ENCODE measurements at regions not wholly inside any gene's neighbourhood (a gene's known extent, or its start where the extent isn't known, plus 50 kb on each side); places are given as distances from the start of the nearest gene placed in this dataset.

- TF ChIP-seq GATA2 (IDR thresholded peaks at IDR 0.05; ENCODE audit: low read depth, low read length) (no peak), GATA3 (IDR thresholded peaks at IDR 0.05; ENCODE audit: low read depth, low read length) (no peak)
Observed at GRCh38 chr9:12640866-12641636, 52.1 kb upstream of the TYRP1 start.
